ENCODE measurements at regions not wholly inside any gene's neighbourhood (a gene's known extent, or its start where the extent isn't known, plus 50 kb on each side); places are given as distances from the start of the nearest gene placed in this dataset.

GRCh38 chr2:222807431-222807830, 53.4 kb upstream of the ACSL3 start:
- TF ChIP-seq CTCF (IDR thresholded peaks at IDR 0.05) (no peak), POLR2A (IDR thresholded peaks at IDR 0.05) (no peak)

Data from sigmoid colon (tissue), 3 donors.